ENCODE measurements at regions not wholly inside any gene's neighbourhood (a gene's known extent, or its start where the extent isn't known, plus 50 kb on each side); places are given as distances from the start of the nearest gene placed in this dataset.

DNA sequence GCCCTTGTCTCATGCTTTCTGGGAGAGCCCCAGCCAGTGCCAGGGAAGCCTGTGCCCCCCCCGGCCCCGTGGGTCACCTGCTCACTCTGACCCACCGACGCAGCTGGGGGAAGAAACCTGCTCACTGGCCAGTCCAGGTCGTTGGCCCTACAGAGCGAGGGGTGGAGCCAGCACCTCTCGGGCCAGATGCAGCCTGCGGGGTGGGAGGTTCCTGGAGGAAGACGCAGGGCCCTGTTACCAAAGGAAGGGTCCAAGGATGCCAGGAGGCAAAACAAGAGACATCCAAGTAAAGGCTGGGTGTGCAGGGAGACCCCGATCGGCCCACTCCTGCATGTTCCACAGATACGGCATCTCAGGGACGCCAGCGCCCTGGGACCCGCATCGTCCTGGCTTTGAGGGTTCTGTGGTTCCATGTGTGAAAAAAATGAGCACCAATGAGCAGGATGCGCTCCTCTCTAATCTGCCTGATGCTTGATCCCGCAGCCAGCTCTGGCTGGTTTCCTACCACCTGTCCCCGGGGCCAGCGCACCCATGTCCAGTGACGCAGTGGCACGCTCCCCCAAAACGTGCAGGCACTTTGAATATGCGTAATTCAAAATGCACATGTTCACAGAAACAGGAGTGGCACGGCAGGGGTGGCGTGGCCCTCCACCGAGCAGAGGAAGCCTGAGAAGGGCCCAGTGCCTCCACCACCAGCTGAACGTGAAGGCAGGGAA, 66.0 kb upstream of the GALNT9 start:
- DNase-seq: no peak

DNA sequence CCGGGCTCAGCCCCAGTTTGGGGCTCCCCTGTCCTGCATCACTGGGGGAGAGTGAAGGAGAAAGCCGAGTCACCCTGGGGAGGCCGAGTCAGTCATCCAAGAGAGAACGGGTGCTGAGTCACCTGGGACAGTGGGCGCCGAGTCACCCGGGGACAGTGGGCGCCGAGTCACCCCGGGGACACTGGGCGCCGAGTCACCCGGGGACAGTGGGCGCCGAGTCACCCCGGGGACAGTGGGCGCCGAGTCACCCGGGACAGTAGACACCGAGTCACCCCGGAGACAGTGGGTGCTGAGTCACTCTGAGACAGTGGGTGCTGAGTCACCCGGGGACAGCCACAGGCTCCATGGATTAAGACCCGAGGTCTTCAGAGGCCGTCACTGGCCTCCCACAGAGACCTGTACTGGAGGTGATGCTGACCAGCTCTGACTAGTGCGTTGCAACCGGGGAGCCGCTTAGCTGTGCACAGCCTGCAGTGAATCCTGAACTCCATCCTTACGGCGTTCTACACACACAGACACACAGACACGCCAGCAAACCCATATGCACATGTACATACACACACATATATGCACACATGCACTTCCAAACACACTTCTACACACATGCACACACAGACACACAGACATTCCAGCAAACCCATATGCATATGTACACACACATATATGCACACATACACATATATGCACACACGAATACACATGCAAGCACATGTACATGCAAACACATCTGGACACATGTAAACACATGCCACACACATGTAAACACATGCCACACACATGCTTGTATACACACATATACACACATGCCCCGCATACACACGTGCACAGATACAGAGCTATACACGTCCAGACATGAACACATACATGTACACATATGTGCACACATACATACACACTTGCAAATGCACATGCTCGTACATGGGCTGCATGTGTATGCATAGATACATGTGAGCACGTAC, 64.9 kb upstream of the GALNT9 start:
- no peak for DNase-seq

DNA sequence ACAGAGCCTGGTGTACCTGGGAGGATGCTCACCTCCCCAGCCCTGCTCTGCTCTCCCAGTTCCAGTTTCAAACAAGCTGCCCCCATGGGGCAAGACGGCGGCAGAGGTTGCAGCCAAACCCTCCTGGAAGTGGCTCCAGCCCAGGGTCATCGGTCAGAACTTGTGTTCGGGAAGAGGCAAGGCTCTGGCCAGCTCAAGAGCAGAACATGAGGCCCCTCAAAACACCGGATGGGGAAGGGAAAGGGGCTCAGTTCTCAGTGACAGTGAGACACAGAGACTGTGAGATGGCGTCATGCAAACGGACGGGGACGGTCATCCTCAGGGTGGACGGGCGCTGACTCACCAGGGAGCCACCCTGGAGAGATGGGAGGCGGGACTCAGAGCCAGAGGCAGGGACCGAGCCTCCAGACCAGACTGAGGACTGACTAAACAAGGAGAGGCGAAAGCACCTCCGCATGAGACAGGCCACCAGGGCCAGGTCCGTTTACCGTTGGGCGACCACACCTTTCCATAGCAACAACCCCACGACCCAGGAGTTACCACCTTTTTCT, 63.9 kb upstream of the GALNT9 start:
- DNase-seq: no peak

DNA sequence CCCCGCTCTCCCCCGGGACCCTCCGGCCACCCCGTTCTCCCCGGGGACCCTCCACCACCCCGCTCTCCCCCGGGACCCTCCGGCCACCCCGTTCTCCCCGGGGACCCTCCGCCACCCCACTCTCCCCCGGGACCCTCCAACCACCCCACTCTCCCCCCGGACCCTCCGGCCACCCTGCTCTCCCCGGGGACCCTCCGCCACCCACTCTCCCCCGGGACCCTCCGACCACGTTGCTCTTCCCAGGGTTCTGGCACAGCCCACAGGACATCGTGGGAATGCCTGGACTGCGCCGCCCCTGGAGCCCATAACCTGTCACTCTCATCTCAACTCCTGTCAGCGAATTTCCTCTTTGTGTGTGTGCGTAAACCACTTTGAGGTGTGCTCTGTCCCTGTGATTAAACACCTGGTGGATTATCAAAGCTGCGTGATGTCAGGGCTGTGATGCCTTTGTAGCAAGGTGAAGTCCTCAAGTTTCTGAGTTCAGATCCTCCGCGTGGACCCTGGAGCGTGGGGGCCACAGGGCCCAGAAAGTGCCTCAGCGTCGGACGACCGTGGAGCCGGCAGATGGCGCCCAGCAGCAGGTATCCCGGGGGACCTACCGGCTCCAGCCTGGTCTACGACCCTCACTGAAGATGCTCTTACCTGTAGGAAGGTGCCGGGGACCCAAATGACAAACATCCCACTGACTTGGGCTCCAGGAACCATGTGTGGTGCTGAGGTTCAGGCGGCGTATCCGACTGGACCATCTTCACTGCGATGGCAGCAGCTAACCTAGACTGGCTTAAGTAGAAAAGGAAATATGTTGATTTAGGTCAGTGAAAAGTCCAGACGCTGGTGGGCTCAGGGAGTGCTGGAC, 63.2 kb upstream of the GALNT9 start:
- DNase-seq: no peak

DNA sequence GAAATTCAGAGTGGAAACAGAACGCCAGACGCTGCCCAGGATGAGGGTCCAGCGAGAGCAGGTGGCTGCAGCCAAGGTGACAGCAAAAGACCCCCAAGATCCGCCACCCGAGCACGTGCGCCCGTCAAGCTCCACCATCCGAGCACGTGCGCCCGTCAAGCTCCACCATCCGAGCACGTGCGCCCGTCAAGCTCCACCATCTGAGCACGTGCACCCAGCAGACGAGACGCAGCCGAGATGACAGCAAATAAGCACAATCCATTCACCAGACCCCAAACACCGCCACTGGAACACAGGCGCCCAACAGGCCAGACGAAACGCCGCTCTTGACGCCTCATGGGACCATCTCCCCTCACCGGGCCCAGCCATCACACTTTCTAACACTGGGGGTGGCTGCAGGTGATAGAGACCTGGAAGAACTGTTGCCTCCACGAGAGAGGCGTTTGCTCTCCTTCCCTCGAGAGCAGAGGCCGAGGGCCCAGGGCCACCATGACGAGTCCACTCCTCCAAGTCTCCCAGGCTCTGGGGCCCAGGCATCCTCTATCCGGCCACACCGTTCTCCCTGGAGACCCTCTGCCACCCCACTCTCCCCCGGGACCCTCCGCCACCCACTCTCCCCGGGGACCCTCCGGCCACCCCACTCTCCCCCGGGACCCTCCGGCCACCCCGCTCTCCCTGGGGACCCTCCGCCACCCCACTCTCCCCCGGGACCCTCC, 62.1 kb upstream of the GALNT9 start:
- no peak for DNase-seq

DNA sequence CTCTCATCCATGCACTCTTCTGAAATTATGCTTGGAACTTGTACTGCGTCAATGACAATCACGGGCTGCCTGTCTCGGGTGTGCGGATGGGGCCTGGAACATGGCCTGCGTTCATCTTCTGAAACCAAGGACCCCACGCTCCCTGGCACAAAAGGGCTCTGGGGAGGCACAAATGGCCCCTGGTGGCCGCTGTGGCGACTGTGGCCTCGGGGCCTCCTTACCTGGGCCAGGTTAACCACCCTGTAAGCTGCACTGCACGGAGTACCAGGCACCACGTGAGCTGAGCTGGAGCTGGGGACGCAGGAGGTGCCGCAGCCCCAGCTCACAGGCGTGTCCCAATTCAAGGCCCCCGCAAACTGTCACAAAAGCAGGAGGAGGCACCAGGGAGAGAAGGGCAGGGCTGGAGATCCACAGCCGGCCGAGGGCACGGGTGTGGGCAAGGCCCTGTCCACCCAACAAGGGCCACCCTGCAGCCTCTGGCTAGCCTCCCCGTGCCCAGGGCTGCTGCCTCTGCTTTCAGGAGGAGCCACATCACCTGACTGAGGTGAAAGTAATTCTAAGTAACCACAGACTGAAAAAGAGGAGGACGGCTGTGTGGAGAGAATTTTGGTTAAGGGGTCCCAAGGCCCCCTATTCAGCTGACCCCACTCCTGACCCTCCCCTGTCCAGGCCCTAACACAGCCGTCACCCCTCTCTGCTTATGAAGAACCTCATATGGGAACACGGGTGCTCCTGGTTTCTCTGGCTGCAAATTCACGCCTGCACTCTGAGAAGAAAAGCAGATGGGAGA, 61.1 kb upstream of the GALNT9 start:
- no peak for DNase-seq

DNA sequence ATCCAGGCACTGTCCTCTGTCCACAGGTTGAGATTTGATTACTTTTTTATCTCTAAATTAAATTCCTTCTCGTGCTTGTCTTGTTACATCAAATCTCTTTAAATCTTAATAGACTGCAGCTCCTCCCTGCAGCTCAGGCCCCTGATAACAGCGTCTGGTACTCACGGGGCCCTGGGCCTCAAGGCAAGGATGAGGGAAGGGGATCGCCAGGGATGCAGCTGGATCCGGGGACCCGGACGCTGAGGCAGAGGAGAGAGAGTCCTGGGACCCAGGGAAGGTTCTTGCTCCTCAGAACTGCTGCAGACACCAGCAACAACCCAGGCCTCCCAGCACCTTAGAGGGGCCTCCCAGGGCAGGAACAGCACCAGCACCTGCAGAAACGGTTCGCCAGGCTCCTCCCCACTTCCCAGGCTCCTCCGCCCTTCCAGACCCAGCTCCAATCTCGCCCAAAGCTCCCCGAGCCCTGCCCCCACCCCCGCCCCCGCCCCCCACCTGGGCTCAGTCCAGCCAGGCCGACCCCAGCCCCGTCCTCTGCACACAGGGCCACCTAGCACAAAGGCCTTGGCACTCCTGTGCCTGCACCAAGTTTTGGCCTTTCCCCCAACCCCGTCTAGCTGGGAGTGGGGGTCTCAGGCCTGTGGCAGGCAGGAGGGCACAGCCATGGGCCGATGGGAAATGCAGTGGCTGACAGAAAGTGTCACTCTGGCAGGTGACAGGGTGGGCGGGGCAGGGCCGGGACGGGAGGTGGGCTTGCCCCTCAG, 60.3 kb upstream of the GALNT9 start:
- DNase-seq: no peak

DNA sequence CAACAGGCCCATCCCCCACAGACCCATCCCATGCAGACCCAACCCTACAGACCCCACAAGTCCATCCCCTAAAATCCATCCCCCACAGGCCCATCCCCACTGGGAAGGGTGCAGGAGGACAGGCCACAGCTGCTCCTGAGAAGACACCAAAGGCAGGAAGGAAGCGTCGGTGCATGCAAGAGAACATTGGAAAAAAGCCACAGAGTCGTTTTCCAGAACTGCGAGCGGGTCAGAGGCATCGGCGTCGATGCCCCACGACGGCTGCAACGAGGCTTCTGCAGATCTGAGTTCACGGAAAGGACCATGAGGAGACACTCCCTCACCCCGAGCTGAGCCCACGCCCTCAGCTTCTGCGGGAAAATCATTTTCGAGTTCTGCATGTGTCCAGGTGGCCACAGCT, 59.6 kb upstream of the GALNT9 start:
- DNase-seq: no peak

DNA sequence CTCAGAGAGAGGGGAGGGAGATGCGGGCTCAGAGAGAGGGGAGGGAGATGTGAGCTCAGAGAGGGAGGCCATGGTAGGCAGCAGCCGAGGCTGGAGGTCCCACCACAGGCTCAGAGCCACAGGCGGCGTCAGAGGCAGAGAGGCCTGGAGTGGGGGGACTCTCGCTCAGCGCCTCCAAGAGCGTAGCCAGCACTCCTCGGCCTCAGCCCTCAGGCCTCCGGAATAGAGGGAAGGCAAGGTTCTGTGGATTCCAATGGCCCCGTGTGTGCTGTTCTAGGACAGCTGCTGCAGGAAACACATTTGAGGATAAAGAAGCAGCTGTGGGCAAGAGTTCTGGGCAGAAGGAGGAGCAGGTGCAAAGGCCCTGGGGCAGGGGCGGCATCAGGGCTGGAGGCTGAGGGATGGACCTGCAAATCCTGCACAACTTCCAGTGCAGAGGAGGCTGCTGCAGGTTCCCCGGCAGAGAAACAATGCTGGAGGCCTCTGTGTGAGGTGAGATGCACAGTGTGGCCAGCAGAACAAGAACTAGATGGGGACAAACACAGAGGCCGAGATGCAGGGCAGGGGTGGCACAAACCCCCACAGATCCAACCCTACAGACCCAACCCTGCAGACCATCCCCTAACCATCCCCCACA, 59.1 kb upstream of the GALNT9 start:
- DNase-seq: no peak

DNA sequence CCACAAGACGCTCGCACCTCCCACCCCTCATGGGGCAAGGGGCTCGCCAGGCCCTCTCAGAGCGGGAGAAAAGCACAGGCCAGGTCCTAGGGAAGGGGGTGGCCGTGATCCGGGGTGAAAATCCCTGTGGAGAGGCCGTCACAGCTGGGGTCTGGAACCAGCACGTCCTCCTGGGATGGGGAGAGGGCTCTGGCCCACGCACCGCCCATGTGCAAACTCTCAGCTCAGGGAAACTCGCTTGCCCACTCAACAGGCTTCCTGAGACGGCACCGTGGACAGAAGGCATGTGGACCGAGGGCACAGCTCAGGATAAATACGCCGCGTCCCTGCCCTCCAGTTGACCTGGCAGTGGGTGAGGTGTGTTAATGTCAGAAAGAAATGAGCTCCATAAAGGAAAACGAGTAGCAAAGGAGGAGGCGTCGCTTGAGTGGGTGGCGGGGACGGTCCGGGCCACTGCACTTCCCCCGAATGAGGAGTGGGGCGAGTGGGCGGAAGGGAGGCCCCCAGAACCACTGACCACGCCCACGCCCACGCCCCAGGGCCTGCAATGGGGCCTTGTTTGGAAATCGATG, 57.6 kb upstream of the GALNT9 start:
- no peak for DNase-seq

DNA sequence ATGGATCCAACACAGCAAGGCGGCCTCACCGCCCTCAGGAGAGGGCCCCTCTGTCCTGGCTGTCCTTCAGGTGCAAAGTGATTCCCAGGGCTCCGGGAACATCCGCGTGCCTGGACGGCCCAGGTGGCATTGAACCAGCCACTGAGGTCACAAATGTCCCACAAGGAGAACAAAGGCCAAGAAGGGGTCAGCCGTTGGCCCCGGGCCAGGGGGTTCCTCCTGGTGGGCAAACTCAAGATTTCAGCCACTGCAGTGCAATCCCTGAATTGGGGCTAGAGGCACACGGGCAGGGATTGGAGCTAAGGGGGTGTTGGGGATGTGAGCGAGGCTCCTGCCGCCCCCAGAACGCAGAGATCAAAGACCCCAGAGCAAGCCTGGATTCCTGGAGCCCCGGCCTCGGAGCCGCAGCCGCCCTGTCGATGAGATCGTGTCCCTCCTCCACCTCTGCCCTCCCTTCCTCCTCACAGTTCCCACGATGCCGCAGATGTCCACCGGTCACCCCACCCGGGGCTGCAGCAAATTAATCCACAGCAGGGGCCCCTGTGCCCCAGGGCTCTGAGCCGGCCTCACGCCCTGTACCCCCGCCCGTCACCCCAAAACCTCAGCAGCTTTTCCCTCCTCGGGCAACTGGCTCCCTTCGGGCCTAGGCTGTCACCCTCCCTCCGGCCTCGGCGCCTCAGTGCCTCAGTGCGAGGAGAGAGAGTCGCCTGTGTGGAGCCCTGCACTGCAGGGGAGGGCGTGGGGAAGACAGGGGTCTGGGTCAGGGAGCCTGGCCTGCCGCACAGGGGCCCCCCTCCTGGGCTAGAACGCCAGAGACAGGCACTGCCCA, 56.7 kb upstream of the GALNT9 start:
- no peak for DNase-seq

DNA sequence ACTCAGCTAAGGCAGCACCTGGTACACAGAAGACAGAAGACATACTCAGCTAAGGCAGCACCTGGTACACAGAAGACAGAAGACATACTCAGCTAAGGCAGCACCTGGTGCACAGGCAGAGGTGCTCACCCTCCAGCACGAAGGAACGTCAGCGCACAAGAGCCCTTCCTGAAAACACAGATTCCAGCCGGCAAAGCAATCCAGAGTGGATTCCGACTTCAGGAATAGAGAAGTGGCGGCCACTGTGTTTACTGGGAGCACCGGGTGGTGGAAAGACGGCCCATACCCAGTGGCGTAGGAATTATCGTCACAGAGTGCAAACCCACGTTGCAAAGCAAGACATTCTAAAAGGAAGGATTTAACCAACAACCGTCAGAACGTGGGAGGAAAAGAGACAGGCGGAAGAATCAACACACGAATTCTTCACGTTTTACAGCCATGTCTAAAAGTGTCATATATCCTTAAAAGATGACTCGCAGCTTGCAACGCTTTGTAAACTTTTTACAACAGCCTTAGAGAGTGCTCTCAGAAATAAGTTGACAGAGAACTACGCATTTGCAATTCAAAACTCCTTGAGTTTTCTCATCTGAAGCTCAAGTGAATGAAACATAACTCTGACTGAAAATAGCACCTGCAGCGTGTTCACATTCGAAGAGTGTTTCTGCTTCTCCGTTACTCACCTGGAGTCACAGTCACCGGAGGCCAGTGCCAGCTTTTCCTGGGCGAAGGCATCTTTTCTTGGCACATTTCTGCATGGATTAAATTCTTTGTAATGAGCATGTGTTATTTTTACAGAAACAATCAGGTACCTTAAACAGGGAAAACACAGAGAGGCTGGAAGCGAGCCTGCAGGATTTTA, 55.8 kb upstream of the GALNT9 start:
- no peak for DNase-seq

DNA sequence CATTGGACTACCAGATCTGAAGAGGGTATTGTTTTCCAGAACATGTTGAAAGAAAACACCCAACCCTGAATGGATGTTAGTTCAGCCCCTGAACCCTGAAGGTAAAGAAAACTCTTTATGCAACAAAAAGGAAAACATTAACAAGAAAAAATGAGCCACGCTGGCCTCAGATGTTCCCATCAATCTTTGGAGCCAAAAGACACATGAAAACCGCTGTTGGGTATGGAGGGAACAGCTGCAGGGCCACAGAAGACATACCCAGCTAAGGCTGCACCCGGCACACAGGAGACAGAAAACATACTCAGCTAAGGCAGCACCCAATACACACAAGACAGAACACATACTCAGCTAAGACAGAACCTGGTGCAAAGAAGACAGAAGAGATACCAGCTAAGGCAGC, 51.3 kb upstream of the GALNT9 start:
- DNase-seq: no peak

DNA sequence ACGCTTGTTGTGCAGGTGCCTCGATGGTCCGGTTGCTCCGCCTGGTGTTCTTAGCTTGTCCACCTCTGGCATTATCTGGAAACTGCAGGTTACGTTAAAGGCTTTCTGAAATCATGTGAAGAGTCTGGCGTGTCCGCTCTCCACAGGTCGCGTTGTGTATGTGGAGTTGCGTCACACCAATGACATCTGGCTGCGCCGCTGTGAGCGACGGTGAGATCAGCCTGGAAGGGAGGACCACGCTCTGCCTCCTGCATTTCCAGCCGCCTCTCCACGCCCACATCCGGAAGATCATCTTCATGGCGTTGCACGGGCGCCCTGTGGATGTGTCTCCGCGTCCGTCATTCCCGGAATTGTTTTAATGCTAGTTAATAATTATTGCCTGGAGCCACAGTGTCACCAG, 50.6 kb upstream of the GALNT9 start:
- DNase-seq: no peak

DNA sequence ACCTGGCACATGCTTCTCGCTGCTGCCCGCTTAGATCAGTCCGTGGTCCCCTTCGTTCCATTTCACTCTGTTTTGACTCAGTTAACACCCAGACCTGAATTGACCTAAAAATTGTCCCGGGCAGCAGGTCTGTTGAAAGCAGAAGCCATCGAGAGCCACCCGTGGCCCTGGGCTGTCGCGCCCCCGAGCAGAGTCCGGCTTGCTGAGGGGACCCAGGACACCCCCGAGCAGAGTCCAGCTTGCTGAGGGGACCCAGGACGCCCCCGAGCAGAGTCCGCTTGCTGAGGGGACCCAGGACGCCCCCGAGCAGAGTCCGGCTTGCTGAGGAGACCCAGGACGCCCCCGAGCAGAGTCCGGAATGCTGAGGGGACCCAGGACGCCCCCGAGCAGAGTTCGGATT, 50.2 kb upstream of the GALNT9 start:
- no peak for DNase-seq
